GM12878 (cell line): ENCODE measurements at regions not wholly inside any gene's neighbourhood (a gene's known extent, or its start where the extent isn't known, plus 50 kb on each side); places are given as distances from the start of the nearest gene placed in this dataset.

ENCODE experiments used
- ASH2L ChIP-seq: fragments of 300-600, 200-600 bp; sonication (generic); IDR thresholded peaks from 2 replicates; pipeline ENCODE4 v1.6.1; 2017; ENCODE audit warnings: low read depth, mild to moderate bottlenecking, borderline replicate concordance
- ATF2 ChIP-seq: IDR thresholded peaks from 2 replicates; pipeline ENCODE4 v1.6.1; 2012; ENCODE audit warnings: low read length, inconsistent platforms
- CHD4 ChIP-seq: fragments of 200-600 bp; sonication (generic); IDR thresholded peaks from 2 replicates; pipeline ENCODE4 v1.6.1; 2016; ENCODE audit warnings: mild to moderate bottlenecking
- CREB1 ChIP-seq: IDR thresholded peaks from 2 replicates; pipeline ENCODE4 v1.6.1; 2012; ENCODE audit warnings: low read depth, mild to moderate bottlenecking, inconsistent platforms
- EGR1 ChIP-seq, 2 experiments: IDR thresholded peaks; 1 replicate in 1 of 2; 2 replicates in 1 of 2; pipeline ENCODE4 v1.6.1; 2011 to 2012; ENCODE audit warnings: low read depth in 2 of 2, low read length in 2 of 2, borderline replicate concordance in 1 of 2, mild to moderate bottlenecking in 1 of 2, moderate library complexity in 1 of 2
- HDAC2 ChIP-seq: fragments of 200-600 bp; sonication (generic); IDR thresholded peaks from 2 replicates; pipeline ENCODE4 v1.6.1; 2017
- HDAC6 ChIP-seq: fragments of 200-600 bp; sonication (generic); IDR thresholded peaks from one replicate; pipeline ENCODE4 v1.8.0; 2017; ENCODE audit warnings: antibody characterized with exemption; ENCODE audit not compliant: unreplicated experiment
- IKZF1 ChIP-seq: fragments of 450-650 bp; conservative IDR thresholded peaks from 2 replicates; pipeline ENCODE4 v1.6.1; 2017; ENCODE audit warnings: antibody characterized with exemption, mild to moderate bottlenecking
- IKZF2 ChIP-seq, 2 experiments: fragments of 450-650 bp; IDR thresholded peaks; 2 replicates each; pipeline ENCODE4 v1.6.1; 2017; ENCODE audit warnings: mild to moderate bottlenecking in 2 of 2, moderate library complexity in 2 of 2
- NFXL1 ChIP-seq: fragments of 450-650 bp; IDR thresholded peaks from 2 replicates; pipeline ENCODE4 v1.6.1; 2017; ENCODE audit warnings: antibody characterized with exemption, mild to moderate bottlenecking, borderline replicate concordance
- PBX3 ChIP-seq: IDR thresholded peaks from 2 replicates; pipeline ENCODE4 v1.6.1; 2011; ENCODE audit warnings: mild to moderate bottlenecking, low read depth, low read length, moderate library complexity; ENCODE audit not compliant: insufficient replicate concordance
- POU2F2 ChIP-seq: IDR thresholded peaks from 3 replicates; pipeline ENCODE4 v1.6.1; 2011; ENCODE audit warnings: low read depth, mild to moderate bottlenecking, low read length, borderline replicate concordance
- RELA ChIP-seq: fragments of 450-650 bp; IDR thresholded peaks from 2 replicates; pipeline ENCODE4 v1.8.0; 2014; ENCODE audit warnings: borderline replicate concordance; ENCODE audit not compliant: partially characterized antibody
- SP1 ChIP-seq: IDR thresholded peaks from one replicate; pipeline ENCODE4 v1.6.1; 2011; ENCODE audit warnings: low read depth, low read length
- SUZ12 ChIP-seq: fragments of 200-600 bp; sonication (generic); IDR thresholded peaks from one replicate; pipeline ENCODE4 v1.6.1; 2018; ENCODE audit warnings: antibody characterized with exemption, mild to moderate bottlenecking; ENCODE audit not compliant: unreplicated experiment
- TARDBP ChIP-seq: IDR thresholded peaks from 2 replicates; pipeline ENCODE4 v1.6.1; 2016; ENCODE audit warnings: borderline replicate concordance
- YBX1 ChIP-seq: fragments of 450-650 bp; IDR thresholded peaks from 2 replicates; pipeline ENCODE4 v1.6.1; 2016; ENCODE audit warnings: antibody characterized with exemption
- ZBED1 ChIP-seq: IDR thresholded peaks from 2 replicates; pipeline ENCODE4 v1.6.1; 2016; ENCODE audit warnings: borderline replicate concordance
- ZBTB11 ChIP-seq: fragments of 450-650 bp; formaldehyde crosslinking; IDR thresholded peaks from 2 replicates; pipeline ENCODE4 v1.5.0; 2022; ENCODE audit warnings: mild to moderate bottlenecking, missing genetic modification characterization
- ZNF384 ChIP-seq: IDR thresholded peaks from 2 replicates; pipeline ENCODE4 v1.6.1; 2012; ENCODE audit warnings: low read depth, mild to moderate bottlenecking, low read length, improper control_type of control experiment, borderline replicate concordance
- TF ChIP-seq, protein P1 (sequence below): fragments of 450-650 bp; IDR thresholded peaks from 2 replicates; pipeline ENCODE4 v1.6.1; 2016; ENCODE audit warnings: mild to moderate bottlenecking
- TF ChIP-seq, protein P2 (sequence below): fragments of 450-650 bp; formaldehyde crosslinking; IDR thresholded peaks from 2 replicates; pipeline ENCODE4 v1.4.0; 2022; ENCODE audit warnings: mild to moderate bottlenecking, moderate library complexity

- TF ChIP-seq ATF2 (peak; percentile 86), ASH2L (no peak), TARDBP (no peak), ZBTB11 (CRISPR knock-in tag) (no peak), IKZF2 (IDR thresholded peaks at IDR 0.05) (peak; percentile 86 to 92), ZNF384 (no peak), IKZF1 (peak; percentile 58), SUZ12 (no peak), ZBED1 (peak; percentile 63; the same call in 1 of the 2 replicates), EGR1 (IDR thresholded peaks at IDR 0.05; ENCODE audit: borderline replicate concordance in 1 of 2, low read depth in 2 of 2, low read length in 2 of 2) (no peak), CHD4 (no peak), NFXL1 (no peak), RELA (no peak), POU2F2 (peak; percentile 84; the same call in 2 of the 3 replicates), SP1 (peak; percentile 17), CREB1 (peak; percentile 63; the same call in 1 of the 2 replicates), YBX1 (no peak), HDAC6 (no peak), HDAC2 (no peak), PBX3 (peak; percentile 12)
- TF ChIP-seq, protein P1, sequence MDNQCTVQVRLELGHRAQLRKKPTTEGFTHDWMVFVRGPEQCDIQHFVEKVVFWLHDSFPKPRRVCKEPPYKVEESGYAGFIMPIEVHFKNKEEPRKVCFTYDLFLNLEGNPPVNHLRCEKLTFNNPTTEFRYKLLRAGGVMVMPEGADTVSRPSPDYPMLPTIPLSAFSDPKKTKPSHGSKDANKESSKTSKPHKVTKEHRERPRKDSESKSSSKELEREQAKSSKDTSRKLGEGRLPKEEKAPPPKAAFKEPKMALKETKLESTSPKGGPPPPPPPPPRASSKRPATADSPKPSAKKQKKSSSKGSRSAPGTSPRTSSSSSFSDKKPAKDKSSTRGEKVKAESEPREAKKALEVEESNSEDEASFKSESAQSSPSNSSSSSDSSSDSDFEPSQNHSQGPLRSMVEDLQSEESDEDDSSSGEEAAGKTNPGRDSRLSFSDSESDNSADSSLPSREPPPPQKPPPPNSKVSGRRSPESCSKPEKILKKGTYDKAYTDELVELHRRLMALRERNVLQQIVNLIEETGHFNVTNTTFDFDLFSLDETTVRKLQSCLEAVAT, result 0 out of 2 replicates have a peak, but pooled peaks have one; percentile 35
- TF ChIP-seq, protein P2, sequence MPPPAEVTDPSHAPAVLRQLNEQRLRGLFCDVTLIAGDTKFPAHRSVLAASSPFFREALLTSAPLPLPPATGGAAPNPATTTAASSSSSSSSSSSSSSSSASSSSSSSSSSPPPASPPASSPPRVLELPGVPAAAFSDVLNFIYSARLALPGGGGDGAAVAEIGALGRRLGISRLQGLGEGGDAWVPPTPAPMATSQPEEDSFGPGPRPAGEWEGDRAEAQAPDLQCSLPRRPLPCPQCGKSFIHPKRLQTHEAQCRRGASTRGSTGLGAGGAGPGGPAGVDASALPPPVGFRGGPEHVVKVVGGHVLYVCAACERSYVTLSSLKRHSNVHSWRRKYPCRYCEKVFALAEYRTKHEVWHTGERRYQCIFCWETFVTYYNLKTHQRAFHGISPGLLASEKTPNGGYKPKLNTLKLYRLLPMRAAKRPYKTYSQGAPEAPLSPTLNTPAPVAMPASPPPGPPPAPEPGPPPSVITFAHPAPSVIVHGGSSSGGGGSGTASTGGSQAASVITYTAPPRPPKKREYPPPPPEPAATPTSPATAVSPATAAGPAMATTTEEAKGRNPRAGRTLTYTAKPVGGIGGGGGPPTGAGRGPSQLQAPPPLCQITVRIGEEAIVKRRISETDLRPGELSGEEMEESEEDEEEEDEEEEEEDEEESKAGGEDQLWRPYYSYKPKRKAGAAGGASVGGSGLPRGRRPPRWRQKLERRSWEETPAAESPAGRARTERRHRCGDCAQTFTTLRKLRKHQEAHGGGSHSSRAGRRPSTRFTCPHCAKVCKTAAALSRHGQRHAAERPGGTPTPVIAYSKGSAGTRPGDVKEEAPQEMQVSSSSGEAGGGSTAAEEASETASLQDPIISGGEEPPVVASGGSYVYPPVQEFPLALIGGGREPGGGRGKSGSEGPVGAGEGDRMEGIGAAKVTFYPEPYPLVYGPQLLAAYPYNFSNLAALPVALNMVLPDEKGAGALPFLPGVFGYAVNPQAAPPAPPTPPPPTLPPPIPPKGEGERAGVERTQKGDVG (CRISPR knock-in tag), result no peak
Observed at GRCh38 chr6:163756079-163756478, 341.6 kb downstream of the QKI start (continued).
